GM20000 (cell line): ENCODE measurements at regions not wholly inside any gene's neighbourhood (a gene's known extent, or its start where the extent isn't known, plus 50 kb on each side); places are given as distances from the start of the nearest gene placed in this dataset.

Experiments
- DNase-seq: peaks from one replicate; pipeline ENCODE4 v3.0.0; 2012; ENCODE audit warnings: low spot score
- CTCF ChIP-seq: IDR thresholded peaks from 2 replicates; pipeline ENCODE4 v1.5.1; 2012; ENCODE audit warnings: mild to moderate bottlenecking, control low read depth; ENCODE audit errors: extremely low read depth, missing control alignments

GRCh38 chr17:77854759-77855745 is 103.5 kb upstream of the TNRC6C start:
- TF ChIP-seq CTCF, result no peak
- no peak for DNase-seq

GRCh38 chr17:77856551-77857305 is 101.8 kb upstream of the TNRC6C start:
- TF ChIP-seq CTCF, result no peak
- DNase-seq, result no peak

- TF ChIP-seq CTCF, result no peak
- DNase-seq, result no peak
These were observed 101.3 kb upstream of the TNRC6C start for GRCh38 chr17:77857306-77857555.

- DNase-seq, result no peak
- TF ChIP-seq CTCF, result no peak
These were observed 100.9 kb upstream of the TNRC6C start for GRCh38 chr17:77857613-77858012.

GRCh38 chr17:77858291-77859034 is 100.0 kb upstream of the TNRC6C start:
- no peak for DNase-seq
- TF ChIP-seq CTCF, result no peak

GRCh38 chr17:77859035-77859810 is 99.3 kb upstream of the TNRC6C start:
- TF ChIP-seq CTCF, result no peak
- no peak for DNase-seq
